PC-9 (cell line): ENCODE measurements at regions not wholly inside any gene's neighbourhood (a gene's known extent, or its start where the extent isn't known, plus 50 kb on each side); places are given as distances from the start of the nearest gene placed in this dataset.

Source experiments
- EZH2 ChIP-seq: fragments of 200-600 bp; sonication (generic); IDR thresholded peaks from 2 replicates; pipeline ENCODE4 v1.8.0; 2017; ENCODE audit warnings: antibody characterized with exemption, low read depth
- TF ChIP-seq, protein P1 (sequence below): fragments of 200-600 bp; sonication (generic); conservative IDR thresholded peaks from 2 replicates; pipeline ENCODE4 v1.6.1; 2017; ENCODE audit warnings: mixed run types, antibody characterized with exemption, mild to moderate bottlenecking, moderate library complexity

DNA sequence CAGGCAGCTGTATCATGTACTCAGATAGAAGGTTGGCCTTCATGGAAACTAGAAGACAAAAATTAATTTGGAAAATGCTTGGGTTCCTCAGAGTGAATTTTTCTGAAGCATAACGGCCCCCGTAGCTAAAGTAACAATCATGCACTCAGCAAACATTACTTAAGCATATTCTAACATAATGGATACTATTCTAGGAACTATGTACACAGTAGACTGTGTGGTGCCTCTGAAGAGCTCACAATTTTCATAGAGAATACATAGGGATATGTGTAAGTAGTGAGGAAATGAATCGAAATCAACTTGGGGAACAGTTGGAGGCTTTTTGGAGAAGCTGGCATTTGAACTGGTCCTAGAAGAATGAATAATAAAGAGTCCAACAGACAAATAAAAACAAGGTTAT is 1045.0 kb downstream of the GLUD2 start:
- TF ChIP-seq, protein P1, sequence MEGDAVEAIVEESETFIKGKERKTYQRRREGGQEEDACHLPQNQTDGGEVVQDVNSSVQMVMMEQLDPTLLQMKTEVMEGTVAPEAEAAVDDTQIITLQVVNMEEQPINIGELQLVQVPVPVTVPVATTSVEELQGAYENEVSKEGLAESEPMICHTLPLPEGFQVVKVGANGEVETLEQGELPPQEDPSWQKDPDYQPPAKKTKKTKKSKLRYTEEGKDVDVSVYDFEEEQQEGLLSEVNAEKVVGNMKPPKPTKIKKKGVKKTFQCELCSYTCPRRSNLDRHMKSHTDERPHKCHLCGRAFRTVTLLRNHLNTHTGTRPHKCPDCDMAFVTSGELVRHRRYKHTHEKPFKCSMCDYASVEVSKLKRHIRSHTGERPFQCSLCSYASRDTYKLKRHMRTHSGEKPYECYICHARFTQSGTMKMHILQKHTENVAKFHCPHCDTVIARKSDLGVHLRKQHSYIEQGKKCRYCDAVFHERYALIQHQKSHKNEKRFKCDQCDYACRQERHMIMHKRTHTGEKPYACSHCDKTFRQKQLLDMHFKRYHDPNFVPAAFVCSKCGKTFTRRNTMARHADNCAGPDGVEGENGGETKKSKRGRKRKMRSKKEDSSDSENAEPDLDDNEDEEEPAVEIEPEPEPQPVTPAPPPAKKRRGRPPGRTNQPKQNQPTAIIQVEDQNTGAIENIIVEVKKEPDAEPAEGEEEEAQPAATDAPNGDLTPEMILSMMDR: no peak
- TF ChIP-seq EZH2: no peak
